Natural killer cell treated with Interleukin-12 subunit alpha and Interleukin-12 subunit beta and Interleukin-15 and Interleukin-18, amount 100 ng/mL, for 72 hours (primary cell): ENCODE measurements at regions not wholly inside any gene's neighbourhood (a gene's known extent, or its start where the extent isn't known, plus 50 kb on each side); places are given as distances from the start of the nearest gene placed in this dataset.
"Not testable (repeated sequence)": the region's sequence is repeated elsewhere in the genome, so short reads cannot be mapped to it uniquely, and the experiment has no call there.

Source experiments
- ATAC-seq, 2 donors: fragments of 150-1000 bp; cut with Tn5 transposase in 1 of 2; sonication (Bioruptor Pico), chemical (Tn5 transposase) in 1 of 2; 2 replicates each; pipeline ENCODE4 v1.10.0; 2021
- DNase-seq: peaks from one replicate; pipeline ENCODE4 v3.0.0; 2022; ENCODE audit warnings: low spot score
- H3K27ac Mint-ChIP-seq, 2 donors: 1 replicate in 1 of 2; 2 replicates in 1 of 2; pipeline ENCODE4 v1.8.0; 2022; ENCODE audit warnings: mixed read lengths in 2 of 2, mild to moderate bottlenecking in 1 of 2, moderate library complexity in 1 of 2
- H3K27me3 Mint-ChIP-seq, 2 donors: 1 replicate in 1 of 2; 2 replicates in 1 of 2; pipeline ENCODE4 v1.8.0; 2022; ENCODE audit warnings: mixed read lengths in 2 of 2
- H3K36me3 Mint-ChIP-seq: one replicate; pipeline ENCODE4 v1.8.0; 2022; ENCODE audit warnings: mixed read lengths
- H3K4me1 Mint-ChIP-seq, 2 donors: 1 replicate in 1 of 2; 2 replicates in 1 of 2; pipeline ENCODE4 v1.8.0; 2022; ENCODE audit warnings: low read depth in 2 of 2, mixed read lengths in 2 of 2, mild to moderate bottlenecking in 1 of 2
- H3K4me3 Mint-ChIP-seq: one replicate; pipeline ENCODE4 v1.8.0; 2022; ENCODE audit warnings: mixed read lengths
- H3K9me3 Mint-ChIP-seq: 2 replicates; pipeline ENCODE4 v1.8.0; 2022; ENCODE audit warnings: mixed read lengths

DNA sequence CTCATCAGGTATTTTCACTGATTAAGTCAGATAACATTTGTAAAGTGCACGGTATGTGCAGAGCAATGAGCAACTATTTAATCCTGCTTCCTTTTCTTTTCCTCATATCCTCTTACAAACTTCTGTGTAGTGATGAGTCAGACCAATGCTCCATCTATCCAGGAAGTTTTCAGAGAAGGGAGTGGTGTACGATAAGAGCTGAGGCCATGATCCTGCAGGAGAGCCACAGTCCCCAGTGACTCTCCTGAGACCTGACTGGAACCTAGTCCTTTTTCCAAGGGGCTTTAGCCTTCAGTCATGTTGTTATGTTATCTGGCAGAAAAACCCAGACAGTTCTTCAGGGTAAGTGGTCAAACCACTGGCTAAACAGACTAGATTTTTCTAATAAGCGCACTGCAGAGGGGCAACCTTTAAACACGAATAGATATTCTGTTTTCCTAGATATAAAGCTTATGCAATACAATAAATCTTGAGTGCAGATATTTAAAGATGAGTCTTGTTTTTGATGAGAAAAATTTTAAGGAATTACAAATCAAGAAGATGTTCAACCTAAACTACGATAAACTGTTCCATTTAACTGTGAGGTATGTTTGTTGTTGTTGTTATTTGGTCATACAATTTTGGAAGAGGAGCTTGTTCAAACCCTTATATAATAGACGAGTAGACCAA, 110.5 kb upstream of the RAP2B start:
- ATAC-seq: no peak
- Mint-ChIP-seq H3K27me3 (peaks cover 0 to 2% of the 10 kb centered on the region in 2 donors), H3K27ac (no peak overlapping the region), H3K4me1 (no peaks in the 10 kb centered on the region), H3K9me3 (no peaks in the 10 kb centered on the region), H3K4me3 (no peak overlapping the region), H3K36me3 (no peaks in the 10 kb centered on the region)
- no peak for DNase-seq

DNA sequence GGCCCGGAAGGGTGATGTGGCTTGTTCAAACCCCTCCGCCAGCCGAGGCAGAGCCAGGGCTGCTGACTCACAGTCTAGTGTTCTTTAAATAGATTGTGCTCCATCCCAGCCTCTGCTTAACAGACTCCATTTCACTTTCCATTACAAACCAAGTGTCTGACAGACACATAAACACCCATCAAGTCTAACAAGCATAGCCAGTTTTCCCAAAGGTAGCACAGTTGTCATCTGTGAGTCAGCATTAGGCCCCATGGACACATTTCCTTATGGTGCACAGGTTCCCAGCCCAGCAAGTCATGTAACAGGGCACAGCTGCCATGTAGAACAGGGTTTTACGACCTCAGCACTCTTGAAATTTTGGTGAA, 109.9 kb upstream of the RAP2B start:
- no peaks in the 10 kb centered on the region for H3K36me3 Mint-ChIP-seq
- H3K4me1 Mint-ChIP-seq: no peaks in the 10 kb centered on the region
- H3K4me3 Mint-ChIP-seq: no peak overlapping the region
- DNase-seq: no peak
- peak in 1 of 2 donors; percentile 20 for ATAC-seq
- no peaks in the 10 kb centered on the region for H3K9me3 Mint-ChIP-seq
- H3K27me3 Mint-ChIP-seq: peaks cover 0 to 2% of the 10 kb centered on the region in 2 donors
- H3K27ac Mint-ChIP-seq: no peak overlapping the region

DNA sequence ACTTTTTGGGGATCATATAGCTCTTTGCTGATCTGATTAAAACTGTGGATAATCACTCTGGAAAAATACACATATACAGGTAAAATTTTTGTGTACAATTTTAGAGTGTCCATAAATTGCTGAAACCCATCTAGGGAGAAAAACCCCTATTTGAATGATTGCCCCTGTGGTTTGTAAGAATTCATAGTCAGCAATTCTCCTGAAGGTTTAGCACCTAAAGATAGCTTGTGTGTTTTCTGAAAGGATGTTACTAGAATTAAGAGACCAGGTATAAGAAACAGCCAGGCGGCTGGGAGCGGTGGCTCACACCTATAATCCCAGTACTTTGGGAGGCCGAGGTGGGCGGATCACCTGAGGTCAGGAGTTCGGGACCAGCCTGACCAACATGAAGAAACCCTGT, 106.8 kb upstream of the RAP2B start:
- Mint-ChIP-seq H3K27ac (no peak overlapping the region), H3K36me3 (no peaks in the 10 kb centered on the region), H3K9me3 (no peaks in the 10 kb centered on the region), H3K4me3 (no peak overlapping the region), H3K27me3 (peaks cover 0 to 2% of the 10 kb centered on the region in 2 donors), H3K4me1 (no peaks in the 10 kb centered on the region)
- ATAC-seq (no peak), DNase-seq (no peak)

DNA sequence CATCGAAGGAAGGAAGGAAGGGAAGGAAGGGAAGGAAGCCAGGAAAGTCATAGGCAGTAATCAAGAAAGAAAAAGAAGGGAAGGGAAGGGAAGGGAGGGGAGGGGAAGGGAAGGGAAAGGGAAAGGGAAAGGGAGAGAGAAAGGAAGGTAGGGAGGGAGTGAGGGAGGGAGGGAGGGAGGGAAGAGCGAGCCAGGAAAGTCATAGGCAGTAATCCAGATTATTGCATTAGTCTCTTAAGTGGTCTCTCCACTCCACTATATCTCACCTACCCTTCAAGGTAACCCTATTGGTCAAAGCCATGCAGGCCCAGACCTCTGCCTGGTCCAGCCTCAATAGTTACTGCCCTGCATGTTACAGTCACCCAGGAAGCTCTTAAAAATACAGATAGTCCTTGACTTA, 106.2 kb upstream of the RAP2B start:
- no peak overlapping the region for H3K4me3 Mint-ChIP-seq
- no peaks in the 10 kb centered on the region for H3K36me3 Mint-ChIP-seq
- no peak for DNase-seq
- H3K27me3 Mint-ChIP-seq: peaks cover 0 to 2% of the 10 kb centered on the region in 2 donors
- ATAC-seq: no peak
- no peak overlapping the region for H3K27ac Mint-ChIP-seq
- no peaks in the 10 kb centered on the region for H3K4me1 Mint-ChIP-seq
- no peaks in the 10 kb centered on the region for H3K9me3 Mint-ChIP-seq

DNA sequence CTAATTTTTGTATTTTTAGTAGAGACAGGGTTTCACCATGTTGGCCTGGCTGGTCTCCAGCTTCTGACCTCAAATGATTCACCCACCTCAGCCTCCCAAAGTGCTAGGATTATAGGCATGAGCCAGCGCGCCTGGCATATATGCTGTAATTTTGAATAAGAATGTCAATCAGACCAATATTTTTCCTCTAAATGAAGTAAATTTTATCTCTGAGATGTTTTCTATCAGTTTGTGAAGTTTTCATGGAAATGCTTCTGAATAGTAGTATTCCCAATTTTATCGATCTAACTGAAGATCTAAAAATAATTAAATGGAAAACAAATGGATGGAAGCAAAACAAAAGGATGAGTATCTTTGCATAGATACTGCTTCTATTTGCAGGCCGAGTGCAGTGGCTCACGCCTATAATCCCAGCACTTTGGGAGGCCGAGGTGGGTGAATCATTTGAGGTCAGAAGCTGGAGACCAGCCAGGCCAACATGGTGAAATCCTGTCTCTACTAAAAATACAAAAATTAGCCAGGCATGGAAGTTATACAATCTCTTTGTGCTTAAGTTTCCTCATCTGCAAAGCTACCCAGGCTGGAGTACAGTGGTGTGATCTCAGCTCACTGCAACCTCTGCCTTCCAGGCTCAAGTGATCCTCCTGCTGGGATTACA, 103.9 kb upstream of the RAP2B start:
- not testable (repeated sequence) for H3K9me3 Mint-ChIP-seq, H3K4me1 Mint-ChIP-seq, H3K27ac Mint-ChIP-seq, H3K36me3 Mint-ChIP-seq, ATAC-seq, H3K27me3 Mint-ChIP-seq, H3K4me3 Mint-ChIP-seq, DNase-seq

DNA sequence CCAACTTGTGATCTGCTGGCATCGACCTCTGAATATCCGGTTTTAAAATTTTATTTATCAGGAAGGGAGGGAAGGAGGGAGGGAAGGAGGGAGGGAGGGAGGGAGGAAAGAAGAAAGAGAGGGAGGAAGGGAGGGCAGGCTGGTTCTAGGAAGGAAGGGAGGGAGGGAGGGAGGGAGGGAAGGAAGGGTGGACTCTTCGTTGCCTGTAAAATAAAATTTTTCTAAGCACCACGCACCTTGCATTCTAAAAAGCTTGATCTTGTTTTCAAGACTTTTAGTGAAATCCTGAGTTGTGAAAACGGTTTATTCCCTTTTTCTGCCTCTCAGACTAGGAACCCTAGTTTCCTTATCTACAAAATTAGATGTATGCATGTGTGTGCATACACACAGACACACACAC, 101.7 kb upstream of the RAP2B start:
- Mint-ChIP-seq H3K36me3 (no peaks in the 10 kb centered on the region), H3K4me1 (no peaks in the 10 kb centered on the region), H3K27me3 (no peaks in the 10 kb centered on the region), H3K27ac (no peak overlapping the region), H3K4me3 (no peak overlapping the region), H3K9me3 (no peaks in the 10 kb centered on the region)
- DNase-seq (no peak), ATAC-seq (no peak)

DNA sequence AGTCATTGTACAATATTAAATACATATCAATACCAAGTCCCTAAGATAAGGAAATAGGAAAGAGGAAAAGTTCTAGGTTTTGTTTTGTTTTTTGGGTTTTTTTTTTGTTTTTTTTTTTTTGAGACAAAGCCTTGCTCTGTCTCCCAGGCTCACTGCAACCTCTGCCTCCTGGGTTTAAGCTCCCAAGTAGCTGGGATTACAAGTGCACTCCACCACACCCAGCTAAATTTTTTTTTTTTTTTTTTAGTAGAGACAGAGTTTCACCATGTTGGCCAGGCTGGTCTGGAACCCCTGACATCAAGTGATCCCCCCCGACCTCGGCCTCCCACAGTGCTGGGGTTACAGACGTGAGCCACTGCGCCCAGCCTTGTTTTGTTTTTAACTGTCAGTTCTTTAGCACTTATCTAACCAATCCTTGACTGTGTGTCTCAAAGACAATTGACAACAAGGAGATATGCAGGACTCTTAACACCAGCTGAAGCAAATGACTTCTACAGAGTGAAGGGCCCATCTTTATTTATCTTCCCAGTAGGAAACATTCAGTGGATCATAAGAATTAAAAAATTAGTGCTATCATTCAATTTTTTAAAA, 100.0 kb upstream of the RAP2B start:
- H3K27ac Mint-ChIP-seq: no peak overlapping the region
- peak; percentile 59 for DNase-seq
- no peaks in the 10 kb centered on the region for H3K4me1 Mint-ChIP-seq
- ATAC-seq: no peak
- H3K27me3 Mint-ChIP-seq: peaks cover 0 to 2% of the 10 kb centered on the region in 2 donors
- H3K36me3 Mint-ChIP-seq: no peaks in the 10 kb centered on the region
- H3K4me3 Mint-ChIP-seq: no peak overlapping the region
- H3K9me3 Mint-ChIP-seq: no peaks in the 10 kb centered on the region

DNA sequence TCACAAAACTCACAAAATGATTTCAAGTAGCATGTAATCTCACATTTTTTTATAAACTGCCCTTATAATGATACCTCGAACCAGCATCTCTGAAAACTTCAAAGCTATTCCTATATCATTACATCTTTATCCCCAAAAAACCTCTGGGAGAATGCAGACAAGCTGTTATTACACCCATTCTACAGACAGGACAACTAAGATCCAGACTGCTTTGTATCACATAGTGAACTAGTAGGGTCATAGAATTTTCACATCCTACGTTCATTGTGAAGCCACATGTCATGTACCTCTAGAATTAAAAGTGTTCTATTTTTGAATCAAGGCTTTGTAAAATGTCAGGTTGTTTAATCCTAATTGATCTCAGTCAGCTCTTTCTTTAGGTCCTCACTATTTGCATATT, 98.7 kb upstream of the RAP2B start:
- no peak for ATAC-seq
- Mint-ChIP-seq H3K36me3 (no peaks in the 10 kb centered on the region), H3K27me3 (peaks cover 0 to 5% of the 10 kb centered on the region in 2 donors), H3K9me3 (no peaks in the 10 kb centered on the region), H3K27ac (no peak overlapping the region), H3K4me3 (no peak overlapping the region), H3K4me1 (no peaks in the 10 kb centered on the region)
- DNase-seq: no peak

DNA sequence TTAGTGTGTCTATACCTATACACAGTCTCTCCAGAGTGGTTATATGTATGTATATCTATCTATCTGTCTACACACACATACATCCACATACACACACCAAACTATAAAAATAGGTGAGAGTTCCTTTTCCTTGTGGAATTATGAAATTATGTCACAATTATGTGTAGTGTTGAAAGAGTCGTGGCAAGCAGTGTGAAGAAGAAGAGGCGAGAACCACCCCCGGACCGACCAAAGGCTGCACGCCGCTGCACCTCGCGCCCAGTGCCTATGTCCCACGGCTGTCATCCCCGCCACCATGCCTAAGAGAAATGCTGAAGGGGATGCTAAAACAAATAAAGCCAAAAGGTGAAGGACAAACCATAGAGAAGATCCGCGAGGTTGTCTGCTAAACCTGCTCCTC, 95.0 kb upstream of the RAP2B start:
- H3K9me3 Mint-ChIP-seq: no peaks in the 10 kb centered on the region
- ATAC-seq: no peak

DNA sequence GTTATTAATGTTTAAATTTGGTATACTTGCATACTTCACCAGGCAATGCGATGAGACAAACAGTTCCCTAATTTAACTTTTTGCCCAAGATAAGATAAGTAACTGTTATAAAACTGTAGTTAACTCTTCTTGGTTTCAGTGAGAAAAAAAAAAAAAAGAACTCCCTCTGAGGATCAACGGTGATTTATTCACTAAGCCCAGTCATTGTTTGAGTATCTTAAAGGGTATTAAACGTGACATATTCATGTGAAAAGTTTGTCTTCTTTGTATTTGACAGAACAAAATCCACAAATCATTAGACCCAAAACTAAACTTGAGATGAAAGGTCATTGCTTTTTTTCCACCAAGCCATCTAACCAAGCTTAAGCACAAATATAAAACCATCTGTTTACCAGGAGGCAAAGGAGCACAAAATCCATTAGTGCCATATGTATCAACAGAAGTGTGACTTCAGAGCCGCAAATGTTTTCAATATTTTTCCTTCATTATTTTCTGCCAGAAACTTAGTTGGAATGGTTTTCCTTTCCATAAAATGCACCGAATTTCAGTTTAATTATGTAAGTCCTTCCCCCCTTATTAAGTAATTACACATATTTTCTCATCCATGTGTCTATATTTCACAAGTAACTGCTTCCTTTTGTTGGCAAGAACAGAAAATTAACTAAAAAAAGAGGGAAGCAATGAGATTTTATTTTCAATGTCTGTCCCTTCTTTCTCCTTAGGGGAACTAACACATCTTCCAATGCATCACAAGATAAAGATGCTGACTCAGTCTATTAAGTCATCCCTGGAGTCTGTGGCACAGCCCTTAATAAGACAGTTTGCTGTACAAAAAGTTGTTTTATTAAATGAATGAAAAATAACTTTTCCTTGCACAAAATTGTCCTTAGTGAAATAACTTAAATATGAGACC, 92.2 kb upstream of the RAP2B start:
- no peaks in the 10 kb centered on the region for H3K36me3 Mint-ChIP-seq
- H3K27ac Mint-ChIP-seq: no peak overlapping the region
- DNase-seq: no peak
- no peaks in the 10 kb centered on the region for H3K9me3 Mint-ChIP-seq
- no peak for ATAC-seq
- peaks cover 0 to 5% of the 10 kb centered on the region in 2 donors for H3K27me3 Mint-ChIP-seq
- no peaks in the 10 kb centered on the region for H3K4me1 Mint-ChIP-seq
- no peak overlapping the region for H3K4me3 Mint-ChIP-seq

More for the DNA sequence above, 95.0 kb upstream of the RAP2B start:
- H3K4me1 Mint-ChIP-seq: no peaks in the 10 kb centered on the region
- no peak overlapping the region for H3K4me3 Mint-ChIP-seq
- DNase-seq: no peak
- peaks cover 0 to 5% of the 10 kb centered on the region in 2 donors for H3K27me3 Mint-ChIP-seq
- H3K36me3 Mint-ChIP-seq: no peaks in the 10 kb centered on the region
- H3K27ac Mint-ChIP-seq: no peak overlapping the region

DNA sequence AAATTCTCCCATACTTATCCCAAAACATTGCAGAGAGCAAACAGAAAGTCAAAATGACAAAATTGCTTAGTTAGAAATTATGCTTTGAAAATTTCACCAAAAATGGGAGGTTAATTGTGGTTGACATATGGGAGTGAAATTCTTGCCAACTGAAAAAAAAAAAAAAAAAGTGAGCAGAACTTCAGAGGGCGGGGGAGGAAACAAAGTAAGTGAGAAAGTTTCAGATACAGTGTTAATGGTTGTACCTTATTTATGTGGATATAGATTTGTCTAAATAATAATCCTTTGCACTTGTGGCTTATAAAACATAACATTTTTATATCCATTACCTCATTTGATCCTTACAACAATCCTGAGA, 91.5 kb upstream of the RAP2B start:
- no peaks in the 10 kb centered on the region for H3K4me1 Mint-ChIP-seq
- peaks cover 0 to 5% of the 10 kb centered on the region in 2 donors for H3K27me3 Mint-ChIP-seq
- H3K9me3 Mint-ChIP-seq: no peaks in the 10 kb centered on the region
- H3K27ac Mint-ChIP-seq: no peak overlapping the region
- no peaks in the 10 kb centered on the region for H3K36me3 Mint-ChIP-seq
- H3K4me3 Mint-ChIP-seq: no peak overlapping the region
- no peak for ATAC-seq
- DNase-seq: no peak

DNA sequence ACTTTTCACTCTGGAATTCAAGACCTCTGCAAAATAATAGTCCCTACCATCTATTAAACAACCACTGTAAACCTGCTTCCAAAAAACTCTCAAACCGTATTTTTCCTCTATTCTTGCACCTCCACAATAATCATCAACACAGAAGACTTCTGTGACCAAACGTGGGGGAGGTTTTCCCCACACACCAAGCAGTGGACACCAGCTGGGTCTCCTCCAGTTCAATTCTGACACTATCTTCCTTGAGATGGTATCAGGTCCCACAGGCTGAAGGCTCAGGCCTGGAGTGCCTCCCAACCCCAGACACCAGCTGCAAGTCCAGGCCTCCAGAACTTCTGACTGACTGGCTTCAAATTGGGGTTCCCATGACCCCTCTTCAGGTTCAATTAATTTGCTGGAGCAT, 89.6 kb upstream of the RAP2B start:
- H3K4me3 Mint-ChIP-seq: no peak overlapping the region
- no peaks in the 10 kb centered on the region for H3K27me3 Mint-ChIP-seq
- no peak for ATAC-seq
- H3K4me1 Mint-ChIP-seq: no peaks in the 10 kb centered on the region
- no peak overlapping the region for H3K27ac Mint-ChIP-seq
- DNase-seq: no peak
- H3K36me3 Mint-ChIP-seq: no peaks in the 10 kb centered on the region
- no peaks in the 10 kb centered on the region for H3K9me3 Mint-ChIP-seq

DNA sequence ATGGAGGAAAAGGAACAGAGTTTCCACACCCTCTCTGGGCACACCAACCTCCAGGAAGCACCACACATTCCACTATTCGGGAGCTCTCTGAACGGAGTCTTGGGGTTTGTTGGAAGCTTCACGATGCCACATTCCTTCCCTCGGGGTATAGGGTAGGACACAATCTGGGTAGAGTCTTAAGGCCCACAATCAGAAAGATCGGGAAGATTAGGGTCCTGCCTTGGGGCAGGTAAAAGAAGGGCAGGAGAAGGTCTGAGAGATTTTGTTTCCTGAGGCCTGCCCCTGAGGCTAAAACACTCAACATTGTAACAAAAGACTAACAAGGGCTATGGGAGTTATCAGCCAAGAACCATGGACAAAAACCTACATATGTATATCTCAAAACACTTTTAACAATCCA, 89.2 kb upstream of the RAP2B start:
- no peaks in the 10 kb centered on the region for H3K36me3 Mint-ChIP-seq
- no peak for ATAC-seq

DNA sequence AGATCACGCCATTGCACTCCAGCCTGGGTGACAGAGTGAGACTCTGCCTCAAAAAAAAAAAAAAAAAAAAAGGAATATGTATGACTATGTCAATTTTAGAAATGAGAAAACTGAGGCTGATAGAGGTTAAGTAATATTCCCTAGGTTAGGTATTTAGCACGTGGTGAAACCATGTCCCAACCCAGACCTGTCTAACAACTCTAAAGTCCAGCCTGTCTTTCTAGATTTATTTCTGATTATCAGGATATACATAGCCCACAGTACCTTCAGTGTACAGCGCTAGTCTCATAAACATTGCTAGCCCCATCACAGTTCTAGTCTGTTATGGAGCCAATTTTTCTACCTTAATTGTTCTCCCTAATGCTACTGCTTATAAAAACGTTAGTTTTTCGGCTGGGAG, 88.4 kb upstream of the RAP2B start:
- no peaks in the 10 kb centered on the region for H3K36me3 Mint-ChIP-seq
- no peaks in the 10 kb centered on the region for H3K9me3 Mint-ChIP-seq
- DNase-seq (no peak), ATAC-seq (no peak)
- H3K27me3 Mint-ChIP-seq: no peaks in the 10 kb centered on the region
- no peaks in the 10 kb centered on the region for H3K4me1 Mint-ChIP-seq
- H3K4me3 Mint-ChIP-seq: no peak overlapping the region
- no peak overlapping the region for H3K27ac Mint-ChIP-seq

More for the DNA sequence above, 89.2 kb upstream of the RAP2B start:
- Mint-ChIP-seq H3K4me3 (no peak overlapping the region), H3K27me3 (no peaks in the 10 kb centered on the region), H3K9me3 (no peaks in the 10 kb centered on the region), H3K4me1 (no peaks in the 10 kb centered on the region), H3K27ac (no peak overlapping the region)
- no peak for DNase-seq
